D721Med (cell line): ENCODE measurements at regions not wholly inside any gene's neighbourhood (a gene's known extent, or its start where the extent isn't known, plus 50 kb on each side); places are given as distances from the start of the nearest gene placed in this dataset.
"Not testable (repeated sequence)": the region's sequence is repeated elsewhere in the genome, so short reads cannot be mapped to it uniquely, and the experiment has no call there.

ENCODE experiments used
- DNase-seq: peaks from one replicate; pipeline ENCODE4 v3.0.0; 2011; ENCODE audit warnings: low spot score; ENCODE audit not compliant: insufficient read length
- FAIRE-seq: peaks from 2 replicates; lab custom pipeline; 2011; peaks lifted over from hg19 to GRCh38; lab: Jason Lieb, UNC
- TF ChIP-seq, protein P1 (sequence below): IDR thresholded peaks from 2 replicates; pipeline ENCODE4 v1.5.1; 2012; ENCODE audit warnings: mild to moderate bottlenecking, control low read depth; ENCODE audit not compliant: insufficient read depth; ENCODE audit errors: missing control alignments

DNA sequence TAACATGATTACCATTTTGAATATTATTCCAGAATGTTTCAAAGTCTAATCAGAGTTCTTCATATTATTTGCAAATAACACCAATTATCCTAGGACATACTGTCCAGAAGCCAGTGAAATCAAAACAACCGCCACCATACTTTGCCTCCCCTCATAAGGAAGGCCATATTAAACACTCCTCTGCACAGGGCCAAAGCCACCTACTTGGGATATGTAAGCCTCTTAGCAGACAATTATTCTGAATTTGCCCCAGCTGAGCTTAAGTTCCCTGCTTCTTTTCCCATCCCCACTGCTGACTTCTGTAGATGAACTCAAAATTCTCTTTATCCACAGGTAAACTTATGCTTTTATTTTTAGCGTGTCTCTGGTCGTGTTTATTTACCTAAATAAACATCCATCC, 374.0 kb downstream of the KIF2B start:
- no peak for DNase-seq
- TF ChIP-seq, protein P1, sequence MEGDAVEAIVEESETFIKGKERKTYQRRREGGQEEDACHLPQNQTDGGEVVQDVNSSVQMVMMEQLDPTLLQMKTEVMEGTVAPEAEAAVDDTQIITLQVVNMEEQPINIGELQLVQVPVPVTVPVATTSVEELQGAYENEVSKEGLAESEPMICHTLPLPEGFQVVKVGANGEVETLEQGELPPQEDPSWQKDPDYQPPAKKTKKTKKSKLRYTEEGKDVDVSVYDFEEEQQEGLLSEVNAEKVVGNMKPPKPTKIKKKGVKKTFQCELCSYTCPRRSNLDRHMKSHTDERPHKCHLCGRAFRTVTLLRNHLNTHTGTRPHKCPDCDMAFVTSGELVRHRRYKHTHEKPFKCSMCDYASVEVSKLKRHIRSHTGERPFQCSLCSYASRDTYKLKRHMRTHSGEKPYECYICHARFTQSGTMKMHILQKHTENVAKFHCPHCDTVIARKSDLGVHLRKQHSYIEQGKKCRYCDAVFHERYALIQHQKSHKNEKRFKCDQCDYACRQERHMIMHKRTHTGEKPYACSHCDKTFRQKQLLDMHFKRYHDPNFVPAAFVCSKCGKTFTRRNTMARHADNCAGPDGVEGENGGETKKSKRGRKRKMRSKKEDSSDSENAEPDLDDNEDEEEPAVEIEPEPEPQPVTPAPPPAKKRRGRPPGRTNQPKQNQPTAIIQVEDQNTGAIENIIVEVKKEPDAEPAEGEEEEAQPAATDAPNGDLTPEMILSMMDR: no peak
- FAIRE-seq: no peak

GRCh38 chr17:54201380-54201779, 378.7 kb downstream of the KIF2B start:
- FAIRE-seq, DNase-seq: not testable (repeated sequence)

DNA sequence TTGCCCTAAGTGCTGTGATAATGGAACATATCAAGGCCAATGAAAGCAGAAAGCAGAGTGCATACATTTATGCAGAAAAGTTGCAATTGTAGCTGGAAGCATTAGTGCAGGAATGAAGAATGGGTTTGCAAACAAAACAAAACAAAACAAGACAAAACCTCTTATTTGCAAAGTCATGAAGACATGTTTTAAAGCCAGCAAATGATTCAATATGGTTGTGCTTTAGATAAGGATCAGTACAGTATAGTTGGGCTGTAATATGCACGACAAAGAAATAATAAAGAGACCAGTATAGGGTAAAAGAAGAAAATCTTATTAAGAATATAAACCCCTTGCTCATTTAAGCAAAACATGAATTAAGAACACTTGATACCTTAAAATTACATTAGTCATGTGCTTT, 398.1 kb downstream of the KIF2B start:
- FAIRE-seq (no peak), DNase-seq (no peak)
- TF ChIP-seq, protein P1: no peak

GRCh38 chr17:54221499-54221898, 398.8 kb downstream of the KIF2B start:
- TF ChIP-seq, protein P1: no peak
- DNase-seq (no peak), FAIRE-seq (no peak)

- FAIRE-seq (no peak), DNase-seq (no peak)
- TF ChIP-seq, protein P1: no peak
Measured at GRCh38 chr17:54235571-54235970, 412.8 kb downstream of the KIF2B start.

DNA sequence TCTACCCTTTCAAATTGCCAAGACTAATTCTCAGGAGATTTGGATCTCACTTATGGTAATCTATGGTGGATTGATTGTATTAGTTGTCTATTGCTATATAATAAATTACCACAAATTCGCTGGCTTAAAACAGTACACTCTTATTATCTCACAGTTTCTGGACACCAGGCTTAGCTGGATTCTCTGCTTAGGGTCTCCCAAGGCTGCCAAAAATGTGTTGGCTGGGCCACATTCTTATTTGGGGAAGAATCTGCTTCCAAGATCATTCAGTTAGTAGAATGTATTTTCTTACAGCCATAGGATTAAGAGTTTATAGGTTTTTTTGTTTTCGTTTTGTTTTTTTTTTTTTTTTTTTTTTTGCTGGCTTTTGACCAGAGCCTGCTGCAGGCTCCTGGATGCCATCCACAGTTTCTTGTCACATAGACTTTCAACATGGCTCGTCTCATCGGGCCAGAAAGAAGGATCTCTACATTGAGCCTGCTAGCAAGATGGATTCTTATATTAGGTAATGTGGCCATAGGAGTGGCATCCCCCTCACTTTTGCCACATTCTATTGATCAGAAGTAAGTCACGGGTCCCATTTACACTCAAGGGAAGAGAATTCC, 415.3 kb downstream of the KIF2B start:
- no peak for DNase-seq
- no peak for FAIRE-seq
- TF ChIP-seq, protein P1: no peak

GRCh38 chr17:54239291-54239690, 416.6 kb downstream of the KIF2B start:
- TF ChIP-seq, protein P1: no peak
- FAIRE-seq (no peak), DNase-seq (no peak)

GRCh38 chr17:54255696-54256095, 433.0 kb downstream of the KIF2B start:
- no peak for DNase-seq
- no peak for FAIRE-seq
- TF ChIP-seq, protein P1: no peak
